HepG2 (cell line): ENCODE measurements at regions not wholly inside any gene's neighbourhood (a gene's known extent, or its start where the extent isn't known, plus 50 kb on each side); places are given as distances from the start of the nearest gene placed in this dataset.

Experiments
- DPF2 ChIP-seq: sonication (generic); formaldehyde crosslinking; IDR thresholded peaks from 2 replicates; pipeline ENCODE4 v1.4.0; 2020; ENCODE audit warnings: mild to moderate bottlenecking, low read depth, missing genetic modification reagents, borderline replicate concordance
- HMGXB3 ChIP-seq: sonication (generic); formaldehyde crosslinking; IDR thresholded peaks from 2 replicates; pipeline ENCODE4 v1.4.0; 2020; ENCODE audit warnings: missing genetic modification reagents, borderline replicate concordance
- KAT7 ChIP-seq: IDR thresholded peaks from 2 replicates; pipeline ENCODE4 v1.6.1; 2018; ENCODE audit warnings: borderline replicate concordance, missing compliant biosample characterization
- KDM1A ChIP-seq: IDR thresholded peaks from 2 replicates; pipeline ENCODE4 v1.6.1; 2016; ENCODE audit warnings: missing compliant biosample characterization
- KDM5A ChIP-seq: fragments of 200-600 bp; sonication (generic); IDR thresholded peaks from 2 replicates; pipeline ENCODE4 v1.7.0; 2018; ENCODE audit warnings: antibody characterized with exemption, mild to moderate bottlenecking, low read length, borderline replicate concordance
- MAX ChIP-seq: IDR thresholded peaks from 2 replicates; pipeline ENCODE4 v1.6.1; 2012; ENCODE audit warnings: inconsistent platforms
- ZUFSP ChIP-seq: sonication (generic); formaldehyde crosslinking; IDR thresholded peaks from 2 replicates; pipeline ENCODE4 v1.9.0; 2021; ENCODE audit warnings: missing genetic modification reagents, mild to moderate bottlenecking, borderline replicate concordance

GRCh38 chr7:131224996-131225395 lies 102.7 kb upstream of the MKLN1 start:
- TF ChIP-seq HMGXB3 (CRISPR knock-in tag) (no peak), ZUFSP (CRISPR knock-in tag) (no peak), DPF2 (no peak), KAT7 (no peak), KDM1A (CRISPR knock-in tag) (no peak), KDM5A (no peak), MAX (no peak)
